Panc1 (cell line): ENCODE measurements at regions not wholly inside any gene's neighbourhood (a gene's known extent, or its start where the extent isn't known, plus 50 kb on each side); places are given as distances from the start of the nearest gene placed in this dataset.

ENCODE experiments used
- POLR2AphosphoS5 ChIP-seq: IDR thresholded peaks from 2 replicates; pipeline ENCODE4 v1.6.1; 2012; ENCODE audit warnings: mild to moderate bottlenecking, low read depth, low read length, moderate library complexity
- TF ChIP-seq, protein P1 (sequence below): fragments of 450-650 bp; IDR thresholded peaks from 2 replicates; pipeline ENCODE4 v1.5.1; 2017; ENCODE audit warnings: mild to moderate bottlenecking
- TF ChIP-seq, protein P2 (sequence below), 2 experiments: IDR thresholded peaks; 2 replicates each; pipeline ENCODE4 v1.6.1; 2011 to 2012; ENCODE audit warnings: low read depth in 2 of 2, control low read depth in 1 of 2, low read length in 1 of 2, mild to moderate bottlenecking in 1 of 2, moderate library complexity in 1 of 2; ENCODE audit not compliant: insufficient read depth in 1 of 2

DNA sequence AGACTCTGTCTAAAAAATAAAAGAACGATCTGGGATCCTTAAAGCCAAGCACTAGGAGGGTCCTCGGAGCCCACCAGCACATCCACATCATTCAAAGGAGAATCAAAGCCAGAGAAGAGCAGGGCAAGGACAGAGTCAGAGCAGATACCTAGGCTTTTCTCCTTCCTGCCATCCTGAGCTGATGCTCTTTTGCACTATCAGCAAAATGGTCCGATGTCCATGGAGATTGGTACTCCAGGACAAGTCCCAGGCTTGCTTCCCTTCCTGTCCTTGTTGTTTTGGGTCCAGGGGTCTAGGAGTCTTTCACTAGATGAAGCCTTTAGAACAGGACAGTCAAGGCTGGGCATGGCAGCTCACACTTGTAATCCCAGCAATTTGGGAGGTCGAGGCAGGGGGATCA is 58.0 kb upstream of the ELN start:
- TF ChIP-seq, protein P1, sequence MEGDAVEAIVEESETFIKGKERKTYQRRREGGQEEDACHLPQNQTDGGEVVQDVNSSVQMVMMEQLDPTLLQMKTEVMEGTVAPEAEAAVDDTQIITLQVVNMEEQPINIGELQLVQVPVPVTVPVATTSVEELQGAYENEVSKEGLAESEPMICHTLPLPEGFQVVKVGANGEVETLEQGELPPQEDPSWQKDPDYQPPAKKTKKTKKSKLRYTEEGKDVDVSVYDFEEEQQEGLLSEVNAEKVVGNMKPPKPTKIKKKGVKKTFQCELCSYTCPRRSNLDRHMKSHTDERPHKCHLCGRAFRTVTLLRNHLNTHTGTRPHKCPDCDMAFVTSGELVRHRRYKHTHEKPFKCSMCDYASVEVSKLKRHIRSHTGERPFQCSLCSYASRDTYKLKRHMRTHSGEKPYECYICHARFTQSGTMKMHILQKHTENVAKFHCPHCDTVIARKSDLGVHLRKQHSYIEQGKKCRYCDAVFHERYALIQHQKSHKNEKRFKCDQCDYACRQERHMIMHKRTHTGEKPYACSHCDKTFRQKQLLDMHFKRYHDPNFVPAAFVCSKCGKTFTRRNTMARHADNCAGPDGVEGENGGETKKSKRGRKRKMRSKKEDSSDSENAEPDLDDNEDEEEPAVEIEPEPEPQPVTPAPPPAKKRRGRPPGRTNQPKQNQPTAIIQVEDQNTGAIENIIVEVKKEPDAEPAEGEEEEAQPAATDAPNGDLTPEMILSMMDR, result no peak
- TF ChIP-seq, protein P2, sequence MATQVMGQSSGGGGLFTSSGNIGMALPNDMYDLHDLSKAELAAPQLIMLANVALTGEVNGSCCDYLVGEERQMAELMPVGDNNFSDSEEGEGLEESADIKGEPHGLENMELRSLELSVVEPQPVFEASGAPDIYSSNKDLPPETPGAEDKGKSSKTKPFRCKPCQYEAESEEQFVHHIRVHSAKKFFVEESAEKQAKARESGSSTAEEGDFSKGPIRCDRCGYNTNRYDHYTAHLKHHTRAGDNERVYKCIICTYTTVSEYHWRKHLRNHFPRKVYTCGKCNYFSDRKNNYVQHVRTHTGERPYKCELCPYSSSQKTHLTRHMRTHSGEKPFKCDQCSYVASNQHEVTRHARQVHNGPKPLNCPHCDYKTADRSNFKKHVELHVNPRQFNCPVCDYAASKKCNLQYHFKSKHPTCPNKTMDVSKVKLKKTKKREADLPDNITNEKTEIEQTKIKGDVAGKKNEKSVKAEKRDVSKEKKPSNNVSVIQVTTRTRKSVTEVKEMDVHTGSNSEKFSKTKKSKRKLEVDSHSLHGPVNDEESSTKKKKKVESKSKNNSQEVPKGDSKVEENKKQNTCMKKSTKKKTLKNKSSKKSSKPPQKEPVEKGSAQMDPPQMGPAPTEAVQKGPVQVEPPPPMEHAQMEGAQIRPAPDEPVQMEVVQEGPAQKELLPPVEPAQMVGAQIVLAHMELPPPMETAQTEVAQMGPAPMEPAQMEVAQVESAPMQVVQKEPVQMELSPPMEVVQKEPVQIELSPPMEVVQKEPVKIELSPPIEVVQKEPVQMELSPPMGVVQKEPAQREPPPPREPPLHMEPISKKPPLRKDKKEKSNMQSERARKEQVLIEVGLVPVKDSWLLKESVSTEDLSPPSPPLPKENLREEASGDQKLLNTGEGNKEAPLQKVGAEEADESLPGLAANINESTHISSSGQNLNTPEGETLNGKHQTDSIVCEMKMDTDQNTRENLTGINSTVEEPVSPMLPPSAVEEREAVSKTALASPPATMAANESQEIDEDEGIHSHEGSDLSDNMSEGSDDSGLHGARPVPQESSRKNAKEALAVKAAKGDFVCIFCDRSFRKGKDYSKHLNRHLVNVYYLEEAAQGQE (IDR thresholded peaks at IDR 0.05; ENCODE audit: insufficient read depth in 1 of 2, low read depth in 2 of 2, low read length in 1 of 2), result no peak
- no peak for TF ChIP-seq POLR2AphosphoS5
